ENCODE measurements at regions not wholly inside any gene's neighbourhood (a gene's known extent, or its start where the extent isn't known, plus 50 kb on each side); places are given as distances from the start of the nearest gene placed in this dataset.

GRCh38 chr2:128621074-128621473 lies 302.4 kb upstream of the HS6ST1 start:
- H3K27ac ChIP-seq = no peak overlapping the region
- TF ChIP-seq CTCF (conservative IDR thresholded peaks at IDR 0.05) = no peak

DNA sequence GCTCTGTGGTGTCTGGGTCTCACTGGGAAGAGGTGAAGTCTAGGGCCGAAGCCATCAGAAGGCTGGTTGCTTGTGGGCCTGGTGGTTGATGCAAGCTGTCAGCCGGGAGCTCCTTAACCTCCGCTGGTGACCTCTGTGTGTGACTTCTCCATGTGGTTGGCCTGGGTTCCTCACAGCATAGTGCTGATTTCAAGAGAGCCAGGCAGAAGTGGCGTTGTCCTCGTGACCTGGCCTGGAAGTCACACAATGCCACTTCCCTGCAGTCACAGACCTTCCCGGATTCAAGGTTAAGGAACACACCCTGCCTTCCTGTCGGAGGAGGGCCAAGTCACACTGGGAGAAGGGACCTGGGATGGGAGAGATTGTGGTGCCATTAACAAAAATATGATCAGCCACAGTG lies 303.7 kb upstream of the HS6ST1 start:
- no peak overlapping the region for H3K27ac ChIP-seq
- no peak for TF ChIP-seq CTCF (conservative IDR thresholded peaks at IDR 0.05)

GRCh38 chr2:128622955-128623620 lies 304.4 kb upstream of the HS6ST1 start:
- H3K27ac ChIP-seq = no peak overlapping the region
- TF ChIP-seq CTCF (conservative IDR thresholded peaks at IDR 0.05) = no peak

DNA sequence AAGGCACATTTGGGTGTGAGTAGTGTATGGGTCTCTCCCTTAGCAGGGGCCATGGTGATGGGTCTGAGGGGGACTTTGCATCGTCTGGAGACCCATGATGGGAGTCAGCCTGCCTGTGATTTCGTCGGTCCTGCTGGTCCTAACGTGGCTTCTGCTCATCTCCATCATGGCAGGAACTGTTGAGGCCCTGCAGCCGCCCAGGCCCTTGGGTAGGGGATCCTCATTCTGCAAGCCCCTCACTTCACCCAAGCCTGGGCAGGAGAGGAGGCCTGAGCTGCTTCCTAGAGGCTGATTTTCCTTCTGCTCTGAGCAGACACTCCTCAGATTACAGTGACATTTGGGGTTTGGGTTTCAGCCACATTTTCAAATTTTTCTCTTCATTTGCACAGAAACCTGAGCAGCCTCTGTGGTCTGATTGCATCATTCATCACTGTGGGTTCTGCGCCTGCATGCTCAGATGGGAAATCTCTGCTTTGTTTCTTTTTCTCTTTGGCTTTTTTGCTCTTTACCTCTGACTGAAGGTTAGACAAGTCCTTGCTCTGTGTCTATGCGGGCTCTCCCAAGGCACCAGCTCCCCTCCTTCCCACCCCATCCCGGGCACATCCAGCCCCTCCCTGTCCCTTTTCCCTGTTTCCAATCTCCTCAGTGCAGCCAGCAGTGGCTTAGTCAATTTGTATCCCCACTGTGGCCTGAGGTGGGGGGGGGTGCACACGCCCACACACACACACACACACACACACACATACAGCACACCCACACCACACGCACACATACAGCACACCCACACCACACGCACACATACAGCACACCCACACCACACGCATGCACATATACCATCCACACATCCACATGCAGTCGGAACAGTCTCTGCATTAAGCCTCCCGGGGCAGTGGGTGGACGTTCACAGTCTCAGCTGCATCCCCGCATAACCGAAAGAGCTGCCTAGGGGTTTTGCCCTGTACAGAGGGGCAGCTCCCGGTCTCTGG lies 305.4 kb upstream of the HS6ST1 start:
- TF ChIP-seq CTCF (conservative IDR thresholded peaks at IDR 0.05) = no peak
- no peak overlapping the region for H3K27ac ChIP-seq

- TF ChIP-seq CTCF (conservative IDR thresholded peaks at IDR 0.05) = no peak
- H3K27ac ChIP-seq = no peak overlapping the region
These were observed 306.3 kb upstream of the HS6ST1 start for GRCh38 chr2:128624956-128625355.

- no peak for TF ChIP-seq CTCF (conservative IDR thresholded peaks at IDR 0.05)
- no peak overlapping the region for H3K27ac ChIP-seq
These were observed 306.8 kb upstream of the HS6ST1 start for GRCh38 chr2:128625421-128625820.

DNA sequence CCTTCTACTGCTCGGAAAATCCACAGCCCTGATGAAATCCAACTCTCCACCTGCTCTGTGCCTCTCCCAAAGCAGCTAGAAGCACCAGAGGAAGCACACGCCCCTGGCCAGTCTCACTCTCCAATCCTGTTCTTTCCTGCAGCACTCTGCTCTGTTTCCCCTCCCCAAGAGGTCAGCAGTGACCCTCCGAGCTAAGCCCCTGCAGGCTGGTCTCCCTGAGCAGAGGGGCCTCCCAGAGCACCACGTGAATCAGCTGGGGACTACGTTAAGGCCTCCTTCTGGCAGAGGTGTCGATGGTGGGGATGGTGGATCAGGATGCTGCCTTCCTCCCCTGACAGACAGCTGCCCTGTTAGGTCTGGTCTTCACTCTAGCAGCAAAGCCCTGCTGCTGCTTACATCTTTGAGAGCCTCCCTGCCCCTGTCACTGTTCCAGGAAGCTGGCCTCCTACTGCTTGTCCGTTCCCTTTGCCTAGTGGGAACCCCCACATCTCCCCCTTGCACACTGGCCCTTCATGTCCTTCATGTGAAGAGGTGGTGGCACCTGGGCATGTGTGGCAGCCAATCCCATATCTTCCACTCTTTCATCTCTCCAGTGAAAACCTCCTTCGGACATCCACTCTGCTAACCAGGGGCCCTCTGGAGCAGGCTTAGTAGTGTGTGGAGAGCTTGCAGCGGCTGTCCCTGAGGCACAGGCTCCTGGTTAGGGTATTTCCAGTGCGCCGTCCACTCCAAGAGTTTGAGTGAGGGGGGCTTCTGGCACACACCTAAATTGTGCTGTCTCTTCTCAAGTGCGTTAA lies 307.5 kb upstream of the HS6ST1 start:
- no peak overlapping the region for H3K27ac ChIP-seq
- TF ChIP-seq CTCF (conservative IDR thresholded peaks at IDR 0.05) = no peak

All from VCaP (cell line).